ENCODE measurements at regions not wholly inside any gene's neighbourhood (a gene's known extent, or its start where the extent isn't known, plus 50 kb on each side); places are given as distances from the start of the nearest gene placed in this dataset.

DNA sequence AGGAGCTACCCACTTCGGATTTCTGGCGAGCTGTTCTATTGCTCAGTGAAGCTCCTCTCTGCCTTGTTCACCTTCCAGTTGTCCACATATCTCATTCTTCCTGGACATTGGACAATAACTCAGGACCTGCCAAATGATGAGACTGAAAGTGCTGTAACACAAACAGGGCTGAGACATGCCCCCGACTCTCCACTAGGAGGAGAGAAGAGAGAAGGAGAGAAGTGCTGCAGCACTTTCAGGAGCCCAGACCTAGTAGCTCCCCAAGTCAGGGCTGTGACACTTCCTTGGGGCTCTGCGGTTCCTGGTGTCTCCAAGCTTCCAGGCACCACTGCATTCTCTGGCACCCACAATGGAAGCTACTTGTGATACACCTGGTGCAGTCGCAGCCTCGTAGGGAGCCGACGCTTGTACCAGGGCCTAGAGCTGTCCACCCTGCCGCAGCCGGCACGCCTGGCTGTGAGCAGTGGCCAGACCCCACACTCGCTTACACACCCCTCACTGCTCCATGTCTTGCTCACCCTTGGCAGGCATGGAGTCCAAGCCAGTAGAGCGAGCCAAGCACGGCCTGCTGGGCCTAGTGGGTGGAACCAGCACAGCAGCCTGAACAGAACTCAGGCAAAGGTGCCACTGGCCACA lies 234.9 kb downstream of the TECRL start:
- no peak for TF ChIP-seq EZH2 (IDR thresholded peaks at IDR 0.05; ENCODE audit: low read depth, unreplicated experiment)
- no peak for TF ChIP-seq JUNB (IDR thresholded peaks at IDR 0.05; ENCODE audit: unreplicated experiment)
- no peak for TF ChIP-seq POLR2AphosphoS5 (IDR thresholded peaks at IDR 0.05; ENCODE audit: low read depth)
- TF ChIP-seq CTCF (conservative IDR thresholded peaks at IDR 0.05; ENCODE audit: low read depth in 2 of 2): 0 out of 4 replicates have a peak, but pooled peaks of 1 of the 2 experiments have one; percentile 7
